Tibial nerve (tissue), 4 donors: ENCODE measurements at regions not wholly inside any gene's neighbourhood (a gene's known extent, or its start where the extent isn't known, plus 50 kb on each side); places are given as distances from the start of the nearest gene placed in this dataset.

ENCODE experiments used
- DNase-seq, 2 donors: peaks; one replicate each; pipeline ENCODE4 v3.0.0-alpha.2; 2019; ENCODE audit warnings: low spot score in 2 of 2
- H3K27ac ChIP-seq, 4 donors: fragments of 200-600 bp; sonication (generic) in 3 of 4; one replicate each; pipeline ENCODE4 v1.5.1; 2017 to 2019; ENCODE audit warnings: mild to moderate bottlenecking in 1 of 4
- H3K27me3 ChIP-seq, 2 donors: fragments of 200-600 bp; sonication (generic) in 1 of 2; one replicate each; pipeline versions ENCODE4 v1.5.1 to v1.6.0; 2017 to 2019
- H3K36me3 ChIP-seq, 3 donors: fragments of 200-600 bp; sonication (generic); one replicate each; pipeline ENCODE4 v1.5.1; 2018 to 2019
- H3K4me1 ChIP-seq, 4 donors: fragments of 200-600 bp; sonication (generic) in 3 of 4; one replicate each; pipeline ENCODE4 v1.5.1; 2017 to 2019
- H3K4me3 ChIP-seq, 4 donors: fragments of 200-600 bp; sonication (generic) in 3 of 4; one replicate each; pipeline ENCODE4 v1.5.1; 2017 to 2019; ENCODE audit warnings: mild to moderate bottlenecking in 1 of 4, moderate library complexity in 1 of 4
- H3K9me3 ChIP-seq, 4 donors: fragments of 200-600 bp; sonication (generic) in 3 of 4; one replicate each; pipeline ENCODE4 v1.5.1; 2017 to 2019
- EP300 ChIP-seq, 2 donors: sonication (generic); formaldehyde crosslinking; IDR thresholded peaks; one replicate each; pipeline ENCODE4 v1.6.1; 2017; ENCODE audit warnings: antibody characterized with exemption in 2 of 2, mild to moderate bottlenecking in 1 of 2
- POLR2A ChIP-seq, 2 donors: fragments of 450-650 bp; IDR thresholded peaks; one replicate each; pipeline ENCODE4 v1.6.1; 2017; ENCODE audit warnings: antibody characterized with exemption in 2 of 2, mild to moderate bottlenecking in 2 of 2, moderate library complexity in 2 of 2
- WGBS, 2 donors: methylation state at CpG; one replicate each; pipeline ENCODE4 v1.1.5; 2018; 5-methylcytosine and 5-hydroxymethylcytosine counted together
- TF ChIP-seq, protein P1 (sequence below), 5 experiments: fragments of 200-600 bp in 3 of 5; fragments of 450-650 bp in 2 of 5; sonication (generic) in 3 of 5; IDR thresholded peaks; one replicate each; pipeline ENCODE4 v1.5.1; 2016 to 2019; ENCODE audit warnings: antibody characterized with exemption in 5 of 5, mild to moderate bottlenecking in 3 of 5, moderate library complexity in 2 of 5

DNA sequence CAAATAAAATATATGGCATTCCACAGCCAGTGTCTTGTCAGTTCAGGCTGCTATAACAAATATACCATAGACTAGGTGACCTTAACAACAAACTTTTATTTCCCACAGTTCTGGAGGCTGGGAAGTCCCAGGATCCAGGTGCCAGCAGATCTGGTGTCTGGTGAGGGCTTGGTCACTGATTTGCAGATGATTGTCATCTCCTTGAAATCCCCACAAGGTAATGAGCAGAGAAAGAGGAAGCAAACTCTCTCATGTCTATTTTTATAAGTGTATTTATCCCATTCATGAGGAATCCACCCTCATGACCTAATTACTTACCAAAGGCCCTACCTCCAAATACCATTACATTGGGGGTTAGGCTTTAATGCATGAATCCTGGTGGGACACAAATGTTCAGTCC is 663.2 kb downstream of the TLR4 start:
- no peak overlapping the region for H3K27ac ChIP-seq
- TF ChIP-seq, protein P1, sequence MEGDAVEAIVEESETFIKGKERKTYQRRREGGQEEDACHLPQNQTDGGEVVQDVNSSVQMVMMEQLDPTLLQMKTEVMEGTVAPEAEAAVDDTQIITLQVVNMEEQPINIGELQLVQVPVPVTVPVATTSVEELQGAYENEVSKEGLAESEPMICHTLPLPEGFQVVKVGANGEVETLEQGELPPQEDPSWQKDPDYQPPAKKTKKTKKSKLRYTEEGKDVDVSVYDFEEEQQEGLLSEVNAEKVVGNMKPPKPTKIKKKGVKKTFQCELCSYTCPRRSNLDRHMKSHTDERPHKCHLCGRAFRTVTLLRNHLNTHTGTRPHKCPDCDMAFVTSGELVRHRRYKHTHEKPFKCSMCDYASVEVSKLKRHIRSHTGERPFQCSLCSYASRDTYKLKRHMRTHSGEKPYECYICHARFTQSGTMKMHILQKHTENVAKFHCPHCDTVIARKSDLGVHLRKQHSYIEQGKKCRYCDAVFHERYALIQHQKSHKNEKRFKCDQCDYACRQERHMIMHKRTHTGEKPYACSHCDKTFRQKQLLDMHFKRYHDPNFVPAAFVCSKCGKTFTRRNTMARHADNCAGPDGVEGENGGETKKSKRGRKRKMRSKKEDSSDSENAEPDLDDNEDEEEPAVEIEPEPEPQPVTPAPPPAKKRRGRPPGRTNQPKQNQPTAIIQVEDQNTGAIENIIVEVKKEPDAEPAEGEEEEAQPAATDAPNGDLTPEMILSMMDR (IDR thresholded peaks at IDR 0.05), result no peak
- TF ChIP-seq EP300 (IDR thresholded peaks at IDR 0.05) (no peak), POLR2A (IDR thresholded peaks at IDR 0.05) (no peak)
- H3K36me3 ChIP-seq, result no peaks in the 10 kb centered on the region
- H3K4me1 ChIP-seq, result no peaks in the 10 kb centered on the region
- no peak for DNase-seq
- H3K4me3 ChIP-seq, result no peak overlapping the region
- peaks cover 0 to 11% (median 0%) of the 10 kb centered on the region in 4 donors for H3K9me3 ChIP-seq
- no peaks in the 10 kb centered on the region for H3K27me3 ChIP-seq

DNA sequence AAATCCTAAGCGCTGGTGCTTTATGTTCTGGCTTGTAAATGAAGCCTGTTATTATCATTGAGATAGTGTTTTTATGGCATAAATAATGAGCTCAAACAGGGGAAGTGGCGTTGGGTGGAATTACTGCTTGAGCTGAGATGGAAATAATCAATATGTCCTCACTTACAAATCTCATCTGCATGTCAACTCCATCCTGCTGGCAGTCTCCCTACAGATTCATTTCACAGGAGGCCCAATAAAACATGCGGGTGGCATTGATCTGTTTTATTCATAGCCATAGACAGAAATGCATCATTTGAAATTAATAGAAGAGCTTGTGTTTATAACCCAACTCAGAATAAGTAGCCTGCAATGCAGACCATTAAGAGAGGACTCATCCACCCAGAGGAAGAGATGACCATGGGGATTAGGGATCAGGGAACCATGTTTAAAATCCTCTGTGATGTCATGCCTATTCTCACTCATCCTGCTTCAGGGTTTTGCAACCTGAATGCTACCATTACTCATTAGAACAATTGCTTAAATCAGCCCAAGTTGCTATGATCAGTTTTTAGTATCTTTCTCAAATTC is 680.4 kb downstream of the TLR4 start:
- H3K9me3 ChIP-seq, result no peaks in the 10 kb centered on the region
- H3K4me3 ChIP-seq, result no peak overlapping the region
- no peak for DNase-seq
- no peaks in the 10 kb centered on the region for H3K27me3 ChIP-seq
- 68 to 69% methylated on average over 3 of the region's 3 CpGs for WGBS, 2 donors
- no peak overlapping the region for H3K27ac ChIP-seq
- TF ChIP-seq EP300 (IDR thresholded peaks at IDR 0.05) (no peak), POLR2A (IDR thresholded peaks at IDR 0.05) (no peak)
- TF ChIP-seq, protein P1 (IDR thresholded peaks at IDR 0.05), result no peak
- H3K36me3 ChIP-seq, result no peaks in the 10 kb centered on the region
- no peaks in the 10 kb centered on the region for H3K4me1 ChIP-seq

DNA sequence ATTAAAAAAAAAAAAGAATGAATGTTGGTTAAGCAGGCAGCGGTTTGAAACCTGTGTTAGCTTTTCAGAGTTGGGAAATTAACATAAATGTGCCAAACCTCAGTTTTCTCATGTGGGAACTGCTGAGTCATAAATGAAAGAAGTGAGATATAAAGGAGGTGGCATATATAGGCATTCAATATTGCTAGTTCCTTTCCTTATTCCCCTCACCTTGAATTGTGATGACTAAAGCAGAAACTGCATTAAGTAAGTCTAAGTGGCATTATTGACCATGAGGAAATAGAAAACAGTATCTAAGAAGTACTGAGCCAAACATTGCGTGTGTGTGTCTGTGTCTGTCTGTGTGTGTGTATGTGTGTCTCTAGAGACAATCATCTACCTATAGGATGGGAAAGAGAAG is 691.2 kb downstream of the TLR4 start:
- H3K27ac ChIP-seq, result no peak overlapping the region
- H3K4me3 ChIP-seq, result no peak overlapping the region
- TF ChIP-seq, protein P1 (IDR thresholded peaks at IDR 0.05), result no peak
- no peak for TF ChIP-seq EP300 (IDR thresholded peaks at IDR 0.05)
- no peak for TF ChIP-seq POLR2A (IDR thresholded peaks at IDR 0.05)
- WGBS, 2 donors, result 80 to 91% methylated on average over 2 of the region's 2 CpGs
- no peaks in the 10 kb centered on the region for H3K4me1 ChIP-seq
- no peaks in the 10 kb centered on the region for H3K9me3 ChIP-seq
- H3K27me3 ChIP-seq, result no peaks in the 10 kb centered on the region
- no peaks in the 10 kb centered on the region for H3K36me3 ChIP-seq
- DNase-seq, result no peak

DNA sequence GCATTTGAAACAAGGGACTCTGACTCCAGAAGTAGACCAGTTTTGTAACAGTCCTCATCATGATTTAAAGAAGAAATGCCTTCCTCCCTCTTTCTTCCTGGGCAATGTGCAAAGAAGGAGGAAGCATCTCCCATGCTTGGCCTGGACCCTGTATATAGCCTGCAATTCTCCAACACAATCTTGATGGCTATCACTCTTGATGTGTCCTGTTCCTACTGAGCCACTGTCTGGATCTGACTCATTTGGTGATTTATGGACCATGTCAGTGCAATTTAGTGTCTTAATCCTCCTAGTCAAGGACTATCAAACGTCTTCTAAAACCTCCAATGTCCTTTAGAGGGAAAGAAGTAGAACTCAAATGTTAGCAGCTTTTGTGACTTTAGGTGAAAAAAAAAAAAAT is 697.3 kb downstream of the TLR4 start:
- DNase-seq, result no peak
- Histone ChIP-seq H3K27ac (no peak overlapping the region), H3K4me3 (no peak overlapping the region), H3K27me3 (no peaks in the 10 kb centered on the region), H3K4me1 (no peaks in the 10 kb centered on the region), H3K9me3 (no peaks in the 10 kb centered on the region), H3K36me3 (no peaks in the 10 kb centered on the region)
- 19 to 23% methylated on average over 1 of the region's 1 CpG for WGBS, 2 donors
- TF ChIP-seq, protein P1 (IDR thresholded peaks at IDR 0.05), result no peak
- no peak for TF ChIP-seq POLR2A (IDR thresholded peaks at IDR 0.05)
- no peak for TF ChIP-seq EP300 (IDR thresholded peaks at IDR 0.05)

DNA sequence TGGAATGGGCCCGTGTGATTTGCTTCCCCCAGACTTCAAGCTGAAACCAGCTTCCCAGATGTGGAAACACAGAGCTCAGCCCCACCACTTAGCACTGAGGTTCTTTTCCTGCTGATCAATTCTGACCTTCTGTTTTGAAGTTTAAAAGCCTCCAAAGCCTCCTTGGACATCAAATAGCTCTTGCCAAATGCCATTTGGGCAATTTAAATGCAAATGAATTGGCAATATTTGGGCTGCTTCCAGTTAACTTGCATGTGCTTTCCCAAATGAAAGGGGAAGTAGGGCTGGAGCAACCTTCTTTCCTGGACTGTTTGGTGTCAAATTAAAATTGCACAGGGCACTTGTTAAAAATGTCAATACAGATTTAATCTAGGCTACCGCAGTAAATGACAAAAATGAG is 710.5 kb downstream of the TLR4 start:
- 56 to 58% methylated on average over 2 of the region's 2 CpGs for WGBS, 2 donors
- no peak overlapping the region for H3K4me3 ChIP-seq
- no peaks in the 10 kb centered on the region for H3K9me3 ChIP-seq
- no peak for DNase-seq
- no peaks in the 10 kb centered on the region for H3K27me3 ChIP-seq
- H3K27ac ChIP-seq, result no peak overlapping the region
- no peaks in the 10 kb centered on the region for H3K36me3 ChIP-seq
- TF ChIP-seq POLR2A (IDR thresholded peaks at IDR 0.05) (no peak), EP300 (IDR thresholded peaks at IDR 0.05) (no peak)
- TF ChIP-seq, protein P1 (IDR thresholded peaks at IDR 0.05), result no peak
- H3K4me1 ChIP-seq, result no peaks in the 10 kb centered on the region
